ENCODE measurements at regions not wholly inside any gene's neighbourhood (a gene's known extent, or its start where the extent isn't known, plus 50 kb on each side); places are given as distances from the start of the nearest gene placed in this dataset.
"Not testable (repeated sequence)": the region's sequence is repeated elsewhere in the genome, so short reads cannot be mapped to it uniquely, and the experiment has no call there.

- no peak for DNase-seq (ENCODE audit: low read depth)
Measured at GRCh38 chr1:187716160-187716559, 887.4 kb downstream of the PLA2G4A start.

GRCh38 chr1:187718527-187718926 lies 889.8 kb downstream of the PLA2G4A start:
- no peak for DNase-seq (ENCODE audit: low read depth)

GRCh38 chr1:187721216-187721615 lies 892.5 kb downstream of the PLA2G4A start:
- DNase-seq (ENCODE audit: low read depth): no peak

GRCh38 chr1:187725216-187725615 lies 896.5 kb downstream of the PLA2G4A start:
- no peak for DNase-seq (ENCODE audit: low read depth)

- DNase-seq (ENCODE audit: low read depth): no peak
Measured at GRCh38 chr1:187733232-187733631, 904.5 kb downstream of the PLA2G4A start.

GRCh38 chr1:187734427-187734826 lies 905.7 kb downstream of the PLA2G4A start:
- DNase-seq (ENCODE audit: low read depth): no peak

- no peak for DNase-seq (ENCODE audit: low read depth)
Measured at GRCh38 chr1:187744665-187745064, 915.9 kb downstream of the PLA2G4A start.

GRCh38 chr1:187755536-187755935 lies 926.8 kb downstream of the PLA2G4A start:
- no peak for DNase-seq (ENCODE audit: low read depth)

- not testable (repeated sequence) for DNase-seq (ENCODE audit: low read depth)
Measured at GRCh38 chr1:187756684-187757083, 927.9 kb downstream of the PLA2G4A start.

GRCh38 chr1:187759825-187760333 lies 931.1 kb downstream of the PLA2G4A start:
- DNase-seq (ENCODE audit: low read depth): no peak

GRCh38 chr1:187762118-187762517 lies 933.4 kb downstream of the PLA2G4A start:
- no peak for DNase-seq (ENCODE audit: low read depth)

- no peak for DNase-seq (ENCODE audit: low read depth)
Measured at GRCh38 chr1:187763465-187763864, 934.7 kb downstream of the PLA2G4A start.

GRCh38 chr1:187763976-187764375 lies 935.2 kb downstream of the PLA2G4A start:
- no peak for DNase-seq (ENCODE audit: low read depth)

- no peak for DNase-seq (ENCODE audit: low read depth)
Measured at GRCh38 chr1:187771396-187771795, 942.6 kb downstream of the PLA2G4A start.

- DNase-seq (ENCODE audit: low read depth): no peak
Measured at GRCh38 chr1:187773168-187773567, 944.4 kb downstream of the PLA2G4A start.

- DNase-seq (ENCODE audit: low read depth): no peak
Measured at GRCh38 chr1:187787736-187788135, 959.0 kb downstream of the PLA2G4A start.

- DNase-seq (ENCODE audit: low read depth): no peak
Measured at GRCh38 chr1:187788718-187789117, 960.0 kb downstream of the PLA2G4A start.

GRCh38 chr1:187790724-187791123 lies 962.0 kb downstream of the PLA2G4A start:
- no peak for DNase-seq (ENCODE audit: low read depth)

GRCh38 chr1:187794561-187794960 lies 965.8 kb downstream of the PLA2G4A start:
- DNase-seq (ENCODE audit: low read depth): no peak

- DNase-seq (ENCODE audit: low read depth): no peak
Measured at GRCh38 chr1:187809549-187809948, 980.8 kb downstream of the PLA2G4A start.

GRCh38 chr1:187816646-187817045 lies 987.9 kb downstream of the PLA2G4A start:
- no peak for DNase-seq (ENCODE audit: low read depth)

- no peak for DNase-seq (ENCODE audit: low read depth)
Measured at GRCh38 chr1:187817782-187818181, 989.0 kb downstream of the PLA2G4A start.

- DNase-seq (ENCODE audit: low read depth): no peak
Measured at GRCh38 chr1:187819086-187819485, 990.3 kb downstream of the PLA2G4A start.

GRCh38 chr1:187836557-187836956 lies 1007.8 kb downstream of the PLA2G4A start:
- DNase-seq (ENCODE audit: low read depth): no peak

- DNase-seq (ENCODE audit: low read depth): no peak
Measured at GRCh38 chr1:187837787-187838186, 1009.0 kb downstream of the PLA2G4A start.
